Skin of body (tissue), 1 donor: ENCODE measurements at regions not wholly inside any gene's neighbourhood (a gene's known extent, or its start where the extent isn't known, plus 50 kb on each side); places are given as distances from the start of the nearest gene placed in this dataset.

Experiments used
- DNase-seq: peaks from one replicate; lab custom pipeline; 2025; lab: John Stamatoyannopoulos, UW

GRCh38 chr9:32698706-32699277, 63.3 kb upstream of the TAF1L start:
- DNase-seq, result no peak

- DNase-seq, result no peak
Observed at GRCh38 chr9:32701321-32702022, 66.0 kb upstream of the TAF1L start.

GRCh38 chr9:32703635-32704034, 68.2 kb upstream of the TAF1L start:
- DNase-seq, result no peak

- DNase-seq, result no peak
Observed at GRCh38 chr9:32704343-32704742, 68.9 kb upstream of the TAF1L start.

GRCh38 chr9:32705059-32705458, 69.6 kb upstream of the TAF1L start:
- DNase-seq, result no peak

GRCh38 chr9:32706004-32706724, 70.7 kb upstream of the TAF1L start:
- no peak for DNase-seq

- DNase-seq, result no peak
Observed at GRCh38 chr9:32706725-32707100, 71.2 kb upstream of the TAF1L start.

GRCh38 chr9:32707326-32707725, 71.9 kb upstream of the TAF1L start:
- no peak for DNase-seq

GRCh38 chr9:32708480-32709150, 73.1 kb upstream of the TAF1L start:
- no peak for DNase-seq

- DNase-seq, result no peak
Observed at GRCh38 chr9:32709871-32710270, 73.5 kb upstream of the TMEM215 start.

- DNase-seq, result no peak
Observed at GRCh38 chr9:32716425-32716824, 66.9 kb upstream of the TMEM215 start.

- DNase-seq, result no peak
Observed at GRCh38 chr9:32716955-32717543, 66.3 kb upstream of the TMEM215 start.

- peak; percentile 25 for DNase-seq
Observed at GRCh38 chr9:32722704-32723103, 60.6 kb upstream of the TMEM215 start.

- no peak for DNase-seq
Observed at GRCh38 chr9:32723789-32724325, 59.5 kb upstream of the TMEM215 start.

- no peak for DNase-seq
Observed at GRCh38 chr9:32725066-32725860, 58.1 kb upstream of the TMEM215 start.

- DNase-seq, result no peak
Observed at GRCh38 chr9:32728181-32728580, 55.2 kb upstream of the TMEM215 start.
